ENCODE measurements at regions not wholly inside any gene's neighbourhood (a gene's known extent, or its start where the extent isn't known, plus 50 kb on each side); places are given as distances from the start of the nearest gene placed in this dataset.

- no peaks in the 10 kb centered on the region for H3K9me3 ChIP-seq (ENCODE audit: low read depth, low read length, poor library complexity, severe bottlenecking)
- no peak overlapping the region for H3K4me3 ChIP-seq (ENCODE audit: low read depth, low read length, poor library complexity, severe bottlenecking)
- H3K36me3 ChIP-seq (ENCODE audit: insufficient read depth, low read length, poor library complexity, severe bottlenecking), result no peaks in the 10 kb centered on the region
- TF ChIP-seq EZH2 (IDR thresholded peaks at IDR 0.05; ENCODE audit: borderline replicate concordance, low read depth, low read length, poor library complexity, severe bottlenecking) (no peak), CTCF (conservative IDR thresholded peaks at IDR 0.05; ENCODE audit: low read depth, low read length) (no peak)
- H3K27me3 ChIP-seq (replicated peaks; ENCODE audit: insufficient read depth, low read depth, low read length, poor library complexity), result no peaks in the 10 kb centered on the region
- ChIA-PET CTCF (no interaction called here), POLR2A (ENCODE audit: low non-redundant PET) (no interaction called here)
- DNase-seq (ENCODE audit: low spot score), result no peak
- H3K27ac ChIP-seq (ENCODE audit: low read depth, low read length, poor library complexity, severe bottlenecking), result no peak overlapping the region
- BruUV-seq (replicated peaks), result no TSS peak
- intact Hi-C loops (cut with micrococcal nuclease; ENCODE audit: unreplicated experiment), result no loop called here
- no peaks in the 10 kb centered on the region for H3K4me1 ChIP-seq (ENCODE audit: insufficient read depth, low read length, poor library complexity, severe bottlenecking)
Observed at GRCh38 chr12:45622210-45622937, 107.1 kb upstream of the ARID2 start.

- Histone ChIP-seq H3K4me3 (ENCODE audit: low read depth, low read length, poor library complexity, severe bottlenecking) (no peak overlapping the region), H3K4me1 (ENCODE audit: insufficient read depth, low read length, poor library complexity, severe bottlenecking) (no peaks in the 10 kb centered on the region), H3K27me3 (replicated peaks; ENCODE audit: insufficient read depth, low read depth, low read length, poor library complexity) (no peaks in the 10 kb centered on the region), H3K9me3 (ENCODE audit: low read depth, low read length, poor library complexity, severe bottlenecking) (no peaks in the 10 kb centered on the region), H3K36me3 (ENCODE audit: insufficient read depth, low read length, poor library complexity, severe bottlenecking) (no peaks in the 10 kb centered on the region), H3K27ac (ENCODE audit: low read depth, low read length, poor library complexity, severe bottlenecking) (no peak overlapping the region)
- ChIA-PET CTCF (no interaction called here), POLR2A (ENCODE audit: low non-redundant PET) (no interaction called here)
- intact Hi-C loops (cut with micrococcal nuclease; ENCODE audit: unreplicated experiment), result no loop called here
- TF ChIP-seq CTCF (conservative IDR thresholded peaks at IDR 0.05; ENCODE audit: low read depth, low read length) (no peak), EZH2 (IDR thresholded peaks at IDR 0.05; ENCODE audit: borderline replicate concordance, low read depth, low read length, poor library complexity, severe bottlenecking) (no peak)
- DNase-seq (ENCODE audit: low spot score), result no peak
- BruUV-seq (replicated peaks), result no TSS peak
Observed at GRCh38 chr12:45623221-45623620, 106.3 kb upstream of the ARID2 start.

- intact Hi-C loops (cut with micrococcal nuclease; ENCODE audit: unreplicated experiment), result no loop called here
- no peaks in the 10 kb centered on the region for H3K4me1 ChIP-seq (ENCODE audit: insufficient read depth, low read length, poor library complexity, severe bottlenecking)
- ChIA-PET CTCF (no interaction called here), POLR2A (ENCODE audit: low non-redundant PET) (no interaction called here)
- no peak overlapping the region for H3K27ac ChIP-seq (ENCODE audit: low read depth, low read length, poor library complexity, severe bottlenecking)
- no peaks in the 10 kb centered on the region for H3K36me3 ChIP-seq (ENCODE audit: insufficient read depth, low read length, poor library complexity, severe bottlenecking)
- no peaks in the 10 kb centered on the region for H3K9me3 ChIP-seq (ENCODE audit: low read depth, low read length, poor library complexity, severe bottlenecking)
- no peak overlapping the region for H3K4me3 ChIP-seq (ENCODE audit: low read depth, low read length, poor library complexity, severe bottlenecking)
- TF ChIP-seq EZH2 (IDR thresholded peaks at IDR 0.05; ENCODE audit: borderline replicate concordance, low read depth, low read length, poor library complexity, severe bottlenecking) (no peak), CTCF (conservative IDR thresholded peaks at IDR 0.05; ENCODE audit: low read depth, low read length) (no peak)
- no TSS peak for BruUV-seq (replicated peaks)
- DNase-seq (ENCODE audit: low spot score), result no peak
- H3K27me3 ChIP-seq (replicated peaks; ENCODE audit: insufficient read depth, low read depth, low read length, poor library complexity), result no peaks in the 10 kb centered on the region
Observed at GRCh38 chr12:45623940-45624339, 105.6 kb upstream of the ARID2 start.

All from A673 (cell line).